ENCODE measurements at regions not wholly inside any gene's neighbourhood (a gene's known extent, or its start where the extent isn't known, plus 50 kb on each side); places are given as distances from the start of the nearest gene placed in this dataset.

- Histone ChIP-seq H3K9me3 (ENCODE audit: low read length) (no peaks in the 10 kb centered on the region), H3K27me3 (ENCODE audit: low read length) (no peaks in the 10 kb centered on the region; the same call in 1 of the 2 replicates), H3K36me3 (ENCODE audit: insufficient read depth, low read length) (no peaks in the 10 kb centered on the region), H3K9me2 (replicated peaks; ENCODE audit: insufficient read depth, low read length) (no peaks in the 10 kb centered on the region), H2AFZ (ENCODE audit: low read length) (no peak overlapping the region), H3K9ac (ENCODE audit: low read length) (no peak overlapping the region), H3K79me2 (ENCODE audit: low read length) (no peaks in the 10 kb centered on the region), H3K4me1 (ENCODE audit: low read length) (no peaks in the 10 kb centered on the region), H3K4me2 (ENCODE audit: low read depth, low read length, poor library complexity, severe bottlenecking) (no peak overlapping the region), H3K27ac (ENCODE audit: low read length) (no peak overlapping the region), H4K20me1 (ENCODE audit: insufficient read depth, low read depth, low read length) (no peaks in the 10 kb centered on the region), H3K4me3 (ENCODE audit: low read length) (no peak overlapping the region)
- no peak for DNase-seq
Observed at GRCh38 chr17:12599186-12599920, 66.3 kb upstream of the MYOCD start.

DNA sequence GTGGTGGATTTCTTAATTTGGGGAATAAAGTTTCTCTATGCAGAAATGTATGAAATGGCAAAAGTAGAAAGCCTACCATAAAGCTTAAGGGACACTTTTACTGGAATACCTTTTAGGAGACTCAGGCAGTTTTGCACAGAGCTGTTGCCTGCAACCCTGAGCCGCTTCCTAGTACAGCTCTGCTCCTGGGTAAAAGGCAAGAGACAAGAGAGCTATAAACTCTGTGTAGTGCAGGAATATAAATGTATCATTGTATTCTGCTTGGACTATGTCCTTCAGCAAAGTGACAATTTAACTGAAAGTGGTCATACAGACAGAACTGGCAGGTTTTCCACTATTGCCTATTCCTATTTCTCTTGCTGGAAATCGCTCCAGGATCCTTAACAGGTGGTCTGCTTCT, 65.3 kb upstream of the MYOCD start:
- Histone ChIP-seq H3K9me3 (ENCODE audit: low read length) (no peaks in the 10 kb centered on the region), H3K4me2 (ENCODE audit: low read depth, low read length, poor library complexity, severe bottlenecking) (no peak overlapping the region), H3K9ac (ENCODE audit: low read length) (no peak overlapping the region), H2AFZ (ENCODE audit: low read length) (no peak overlapping the region), H3K4me3 (ENCODE audit: low read length) (no peak overlapping the region), H3K27ac (ENCODE audit: low read length) (no peak overlapping the region), H3K9me2 (replicated peaks; ENCODE audit: insufficient read depth, low read length) (no peaks in the 10 kb centered on the region), H3K4me1 (ENCODE audit: low read length) (no peaks in the 10 kb centered on the region), H3K36me3 (ENCODE audit: insufficient read depth, low read length) (no peaks in the 10 kb centered on the region), H4K20me1 (ENCODE audit: insufficient read depth, low read depth, low read length) (no peaks in the 10 kb centered on the region), H3K79me2 (ENCODE audit: low read length) (no peaks in the 10 kb centered on the region), H3K27me3 (ENCODE audit: low read length) (no peaks in the 10 kb centered on the region; the same call in 1 of the 2 replicates)
- no peak for DNase-seq

DNA sequence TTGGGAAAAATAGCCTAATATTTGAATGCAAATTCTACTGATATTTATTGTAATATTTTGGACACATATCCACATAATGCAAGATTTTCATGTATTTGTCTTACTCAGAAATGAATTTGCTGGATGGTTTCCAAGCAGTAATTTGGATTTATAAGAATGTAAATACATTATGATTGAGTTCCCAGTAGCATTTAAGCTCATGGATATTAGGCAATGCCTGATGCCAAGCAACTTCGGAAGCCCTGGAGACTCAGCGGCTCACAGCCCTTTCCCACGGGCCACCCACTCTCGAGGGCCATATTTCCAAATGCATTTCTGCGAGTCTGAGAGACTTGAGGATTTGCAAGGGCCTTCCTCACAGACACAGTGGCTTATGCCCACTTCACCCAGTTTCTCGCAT, 62.1 kb upstream of the MYOCD start:
- H4K20me1 ChIP-seq (ENCODE audit: insufficient read depth, low read depth, low read length) = no peaks in the 10 kb centered on the region
- no peaks in the 10 kb centered on the region; the same call in 1 of the 2 replicates for H3K27me3 ChIP-seq (ENCODE audit: low read length)
- H3K36me3 ChIP-seq (ENCODE audit: insufficient read depth, low read length) = no peaks in the 10 kb centered on the region
- H3K4me3 ChIP-seq (ENCODE audit: low read length) = no peak overlapping the region
- no peak overlapping the region for H2AFZ ChIP-seq (ENCODE audit: low read length)
- no peaks in the 10 kb centered on the region for H3K9me3 ChIP-seq (ENCODE audit: low read length)
- H3K4me1 ChIP-seq (ENCODE audit: low read length) = no peaks in the 10 kb centered on the region
- H3K9me2 ChIP-seq (replicated peaks; ENCODE audit: insufficient read depth, low read length) = no peaks in the 10 kb centered on the region
- H3K79me2 ChIP-seq (ENCODE audit: low read length) = no peaks in the 10 kb centered on the region
- H3K27ac ChIP-seq (ENCODE audit: low read length) = no peak overlapping the region
- H3K4me2 ChIP-seq (ENCODE audit: low read depth, low read length, poor library complexity, severe bottlenecking) = no peak overlapping the region
- DNase-seq = no peak
- no peak overlapping the region for H3K9ac ChIP-seq (ENCODE audit: low read length)

- Histone ChIP-seq H3K4me3 (ENCODE audit: low read length) (no peak overlapping the region), H3K79me2 (ENCODE audit: low read length) (no peaks in the 10 kb centered on the region), H3K9me2 (replicated peaks; ENCODE audit: insufficient read depth, low read length) (no peaks in the 10 kb centered on the region), H4K20me1 (ENCODE audit: insufficient read depth, low read depth, low read length) (no peaks in the 10 kb centered on the region), H3K4me2 (ENCODE audit: low read depth, low read length, poor library complexity, severe bottlenecking) (no peak overlapping the region), H3K9ac (ENCODE audit: low read length) (no peak overlapping the region), H3K27me3 (ENCODE audit: low read length) (no peaks in the 10 kb centered on the region; the same call in 1 of the 2 replicates), H3K4me1 (ENCODE audit: low read length) (no peaks in the 10 kb centered on the region), H3K27ac (ENCODE audit: low read length) (no peak overlapping the region), H3K9me3 (ENCODE audit: low read length) (no peaks in the 10 kb centered on the region), H2AFZ (ENCODE audit: low read length) (no peak overlapping the region), H3K36me3 (ENCODE audit: insufficient read depth, low read length) (no peaks in the 10 kb centered on the region)
- DNase-seq = no peak
Observed at GRCh38 chr17:12605222-12605621, 60.5 kb upstream of the MYOCD start.

GRCh38 chr17:12613566-12613965, 52.1 kb upstream of the MYOCD start:
- no peak overlapping the region for H2AFZ ChIP-seq (ENCODE audit: low read length)
- no peaks in the 10 kb centered on the region for H3K9me2 ChIP-seq (replicated peaks; ENCODE audit: insufficient read depth, low read length)
- no peaks in the 10 kb centered on the region for H4K20me1 ChIP-seq (ENCODE audit: insufficient read depth, low read depth, low read length)
- H3K27me3 ChIP-seq (ENCODE audit: low read length) = no peaks in the 10 kb centered on the region
- H3K27ac ChIP-seq (ENCODE audit: low read length) = no peak overlapping the region
- no peaks in the 10 kb centered on the region for H3K4me1 ChIP-seq (ENCODE audit: low read length)
- H3K36me3 ChIP-seq (ENCODE audit: insufficient read depth, low read length) = no peaks in the 10 kb centered on the region
- no peaks in the 10 kb centered on the region for H3K79me2 ChIP-seq (ENCODE audit: low read length)
- H3K9me3 ChIP-seq (ENCODE audit: low read length) = no peaks in the 10 kb centered on the region
- peak; percentile 29 for DNase-seq
- H3K4me2 ChIP-seq (ENCODE audit: low read depth, low read length, poor library complexity, severe bottlenecking) = no peak overlapping the region
- H3K9ac ChIP-seq (ENCODE audit: low read length) = no peak overlapping the region
- no peak overlapping the region for H3K4me3 ChIP-seq (ENCODE audit: low read length)

All from Karpas-422 (cell line).